ENCODE measurements at regions not wholly inside any gene's neighbourhood (a gene's known extent, or its start where the extent isn't known, plus 50 kb on each side); places are given as distances from the start of the nearest gene placed in this dataset.

DNA sequence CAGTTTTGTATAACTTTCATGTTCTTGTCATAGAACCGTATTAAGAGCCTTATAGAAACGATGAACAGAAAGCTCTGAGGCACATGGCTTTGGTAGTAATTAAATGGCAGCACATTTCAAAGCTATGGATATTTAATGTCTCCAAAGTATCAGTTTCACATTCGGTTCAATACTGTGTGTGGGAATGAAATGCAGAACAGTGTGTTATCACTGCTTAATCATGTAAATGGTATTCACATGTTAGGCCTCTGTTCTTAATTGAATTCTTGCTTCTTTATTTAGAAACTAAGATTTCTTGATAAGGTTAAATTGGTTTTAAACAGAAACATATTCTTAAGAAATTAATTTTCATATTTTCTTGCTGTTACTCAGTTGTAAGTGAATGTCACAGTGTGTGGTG lies 701.0 kb upstream of the PITX2 start:
- no peak for TF ChIP-seq EZH2 (IDR thresholded peaks at IDR 0.05; ENCODE audit: borderline replicate concordance, low read length)
- TF ChIP-seq, protein P1, sequence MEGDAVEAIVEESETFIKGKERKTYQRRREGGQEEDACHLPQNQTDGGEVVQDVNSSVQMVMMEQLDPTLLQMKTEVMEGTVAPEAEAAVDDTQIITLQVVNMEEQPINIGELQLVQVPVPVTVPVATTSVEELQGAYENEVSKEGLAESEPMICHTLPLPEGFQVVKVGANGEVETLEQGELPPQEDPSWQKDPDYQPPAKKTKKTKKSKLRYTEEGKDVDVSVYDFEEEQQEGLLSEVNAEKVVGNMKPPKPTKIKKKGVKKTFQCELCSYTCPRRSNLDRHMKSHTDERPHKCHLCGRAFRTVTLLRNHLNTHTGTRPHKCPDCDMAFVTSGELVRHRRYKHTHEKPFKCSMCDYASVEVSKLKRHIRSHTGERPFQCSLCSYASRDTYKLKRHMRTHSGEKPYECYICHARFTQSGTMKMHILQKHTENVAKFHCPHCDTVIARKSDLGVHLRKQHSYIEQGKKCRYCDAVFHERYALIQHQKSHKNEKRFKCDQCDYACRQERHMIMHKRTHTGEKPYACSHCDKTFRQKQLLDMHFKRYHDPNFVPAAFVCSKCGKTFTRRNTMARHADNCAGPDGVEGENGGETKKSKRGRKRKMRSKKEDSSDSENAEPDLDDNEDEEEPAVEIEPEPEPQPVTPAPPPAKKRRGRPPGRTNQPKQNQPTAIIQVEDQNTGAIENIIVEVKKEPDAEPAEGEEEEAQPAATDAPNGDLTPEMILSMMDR (conservative IDR thresholded peaks at IDR 0.05 in 1 of 2, IDR thresholded peaks at IDR 0.05 in 1 of 2; ENCODE audit: extremely low read depth in 1 of 2, insufficient read depth in 1 of 2, low read depth in 1 of 2, low read length in 2 of 2), result no peak

Measured in mammary epithelial cell (primary cell).